GM12878 (cell line): ENCODE measurements at regions not wholly inside any gene's neighbourhood (a gene's known extent, or its start where the extent isn't known, plus 50 kb on each side); places are given as distances from the start of the nearest gene placed in this dataset.

Experiments
- CTCF ChIP-seq, 3 experiments: IDR thresholded peaks in 2 of 3; conservative IDR thresholded peaks in 1 of 3; 2 replicates each; pipeline ENCODE4 v1.5.1; 2011; ENCODE audit warnings: low read depth in 3 of 3, low read length in 3 of 3, mild to moderate bottlenecking in 3 of 3, control low read depth in 2 of 3, moderate library complexity in 2 of 3, inconsistent platforms in 1 of 3, mixed read lengths in 1 of 3; ENCODE audit not compliant: control insufficient read depth in 2 of 3, insufficient read depth in 1 of 3; ENCODE audit errors: extremely low read depth in 1 of 3
- EP300 ChIP-seq, 2 experiments: fragments of 150-350 bp in 1 of 2; IDR thresholded peaks; 2 replicates each; pipeline ENCODE4 v1.6.1; 2011 to 2012; ENCODE audit warnings: low read depth in 2 of 2, low read length in 2 of 2, borderline replicate concordance in 1 of 2, improper control_type of control experiment in 1 of 2, inconsistent platforms in 1 of 2; ENCODE audit not compliant: control insufficient read depth in 1 of 2
- EZH2 ChIP-seq: IDR thresholded peaks from 2 replicates; pipeline ENCODE4 v1.6.1; 2012; ENCODE audit warnings: low read depth, mild to moderate bottlenecking, control low read depth, inconsistent platforms, low read length, borderline replicate concordance; ENCODE audit not compliant: control insufficient read depth
- FOXM1 ChIP-seq: IDR thresholded peaks from 2 replicates; pipeline ENCODE4 v1.6.1; 2012; ENCODE audit warnings: low read depth, mild to moderate bottlenecking, inconsistent platforms, low read length, moderate library complexity
- HDGF ChIP-seq: fragments of 450-650 bp; IDR thresholded peaks from 2 replicates; pipeline ENCODE4 v1.6.1; 2016; ENCODE audit warnings: antibody characterized with exemption
- MYC ChIP-seq: IDR thresholded peaks from 2 replicates; pipeline ENCODE4 v1.6.1; 2011; ENCODE audit warnings: mild to moderate bottlenecking, low read length, moderate library complexity, inconsistent platforms; ENCODE audit not compliant: insufficient read depth, insufficient replicate concordance, insufficient read length, severe bottlenecking
- NFYA ChIP-seq: IDR thresholded peaks from 2 replicates; pipeline ENCODE4 v1.6.1; 2011; ENCODE audit warnings: low read depth, mild to moderate bottlenecking, low read length, improper control_type of control experiment, borderline replicate concordance
- POU2F2 ChIP-seq: IDR thresholded peaks from 3 replicates; pipeline ENCODE4 v1.6.1; 2011; ENCODE audit warnings: low read depth, mild to moderate bottlenecking, low read length, borderline replicate concordance
- SUZ12 ChIP-seq: fragments of 200-600 bp; sonication (generic); IDR thresholded peaks from one replicate; pipeline ENCODE4 v1.6.1; 2018; ENCODE audit warnings: antibody characterized with exemption, mild to moderate bottlenecking; ENCODE audit not compliant: unreplicated experiment
- TBL1XR1 ChIP-seq: IDR thresholded peaks from 2 replicates; pipeline ENCODE4 v1.6.1; 2012; ENCODE audit warnings: low read depth, low read length, improper control_type of control experiment
- TF ChIP-seq, protein P1 (sequence below): IDR thresholded peaks from 2 replicates; pipeline ENCODE4 v1.6.1; 2011; ENCODE audit warnings: low read depth, low read length, improper control_type of control experiment, borderline replicate concordance

GRCh38 chr10:114758331-114758730 is 63.2 kb upstream of the FHIP2A start:
- TF ChIP-seq EP300 (IDR thresholded peaks at IDR 0.05; ENCODE audit: borderline replicate concordance in 1 of 2, control insufficient read depth in 1 of 2, low read depth in 2 of 2, low read length in 2 of 2) (no peak), EZH2 (no peak), CTCF (IDR thresholded peaks at IDR 0.05 in 2 of 3, conservative IDR thresholded peaks at IDR 0.05 in 1 of 3; ENCODE audit: control insufficient read depth in 2 of 3, extremely low read depth in 1 of 3, insufficient read depth in 1 of 3, low read depth in 3 of 3, low read length in 3 of 3) (no peak), NFYA (no peak), MYC (no peak), FOXM1 (no peak), SUZ12 (no peak), TBL1XR1 (no peak), HDGF (no peak), POU2F2 (no peak)
- TF ChIP-seq, protein P1, sequence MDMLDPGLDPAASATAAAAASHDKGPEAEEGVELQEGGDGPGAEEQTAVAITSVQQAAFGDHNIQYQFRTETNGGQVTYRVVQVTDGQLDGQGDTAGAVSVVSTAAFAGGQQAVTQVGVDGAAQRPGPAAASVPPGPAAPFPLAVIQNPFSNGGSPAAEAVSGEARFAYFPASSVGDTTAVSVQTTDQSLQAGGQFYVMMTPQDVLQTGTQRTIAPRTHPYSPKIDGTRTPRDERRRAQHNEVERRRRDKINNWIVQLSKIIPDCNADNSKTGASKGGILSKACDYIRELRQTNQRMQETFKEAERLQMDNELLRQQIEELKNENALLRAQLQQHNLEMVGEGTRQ, result no peak
